SK-N-SH treated with all-trans-retinoic acid at 6 μM for 48 hours (cell line): ENCODE measurements at regions not wholly inside any gene's neighbourhood (a gene's known extent, or its start where the extent isn't known, plus 50 kb on each side); places are given as distances from the start of the nearest gene placed in this dataset.

Experiments used
- ATAC-seq: fragments of 200-7000 bp; cut with Tn5 transposase; 3 replicates; pipeline ENCODE4 v1.9.1; 2020; ENCODE audit warnings: mild to moderate bottlenecking, moderate library complexity
- BACH2 ChIP-seq: fragments of 250-450 bp; sonication (Bioruptor Pico); IDR thresholded peaks from 2 replicates; pipeline ENCODE4 v1.9.0; 2021; ENCODE audit warnings: mild to moderate bottlenecking, borderline replicate concordance
- CREB5 ChIP-seq: fragments of 250-450 bp; sonication (Bioruptor Pico); IDR thresholded peaks from 2 replicates; pipeline ENCODE4 v1.5.1; 2020; ENCODE audit warnings: low read depth, mild to moderate bottlenecking, moderate library complexity
- CSRNP3 ChIP-seq: fragments of 250-450 bp; sonication (Bioruptor Pico); IDR thresholded peaks from 2 replicates; pipeline ENCODE4 v1.5.1; 2021; ENCODE audit warnings: mild to moderate bottlenecking, moderate library complexity
- ESRRG ChIP-seq: fragments of 250-450 bp; sonication (Bioruptor Pico); IDR thresholded peaks from 2 replicates; pipeline ENCODE4 v1.6.1; 2021; ENCODE audit warnings: mild to moderate bottlenecking
- GLIS3 ChIP-seq: fragments of 250-450 bp; sonication (Bioruptor Pico); IDR thresholded peaks from 2 replicates; pipeline ENCODE4 v1.5.0; 2020; ENCODE audit warnings: mild to moderate bottlenecking, moderate library complexity
- ISL1 ChIP-seq: fragments of 250-450 bp; sonication (Bioruptor Pico); IDR thresholded peaks from 2 replicates; pipeline ENCODE4 v2.1.2; 2022; ENCODE audit warnings: mild to moderate bottlenecking, moderate library complexity
- OSR1 ChIP-seq: fragments of 250-450 bp; sonication (Bioruptor Pico); IDR thresholded peaks from 2 replicates; pipeline ENCODE4 v1.8.0; 2022; ENCODE audit warnings: moderate library complexity, mild to moderate bottlenecking, inconsistent platforms
- PATZ1 ChIP-seq: fragments of 250-450 bp; sonication (Bioruptor Pico); IDR thresholded peaks from 2 replicates; pipeline ENCODE4 v1.8.0; 2020; ENCODE audit warnings: mild to moderate bottlenecking, moderate library complexity, borderline replicate concordance
- RARB ChIP-seq: fragments of 250-450 bp; sonication (Bioruptor Pico); IDR thresholded peaks from 2 replicates; pipeline ENCODE4 v1.8.0; 2021; ENCODE audit warnings: mild to moderate bottlenecking, moderate library complexity
- SNAI2 ChIP-seq: fragments of 250-450 bp; sonication (Bioruptor Pico); IDR thresholded peaks from 2 replicates; pipeline ENCODE4 v1.5.0; 2020; ENCODE audit warnings: mild to moderate bottlenecking, moderate library complexity
- TCF4 ChIP-seq: fragments of 250-450 bp; sonication (Bioruptor Pico); IDR thresholded peaks from 2 replicates; pipeline ENCODE4 v1.8.0; 2021; ENCODE audit warnings: mild to moderate bottlenecking, moderate library complexity, borderline replicate concordance
- TOX ChIP-seq: fragments of 250-450 bp; sonication (Bioruptor Pico); IDR thresholded peaks from 2 replicates; pipeline ENCODE4 v1.8.0; 2021; ENCODE audit warnings: mild to moderate bottlenecking, moderate library complexity, borderline replicate concordance
- TSHZ2 ChIP-seq: fragments of 250-450 bp; sonication (Bioruptor Pico); IDR thresholded peaks from 2 replicates; pipeline ENCODE4 v1.5.0; 2020; ENCODE audit warnings: mild to moderate bottlenecking, moderate library complexity
- ZC3H10 ChIP-seq: fragments of 250-450 bp; sonication (Bioruptor Pico); IDR thresholded peaks from 2 replicates; pipeline ENCODE4 v1.5.1; 2021; ENCODE audit warnings: mild to moderate bottlenecking, moderate library complexity
- ZFP3 ChIP-seq: fragments of 250-450 bp; sonication (Bioruptor Pico); IDR thresholded peaks from 2 replicates; pipeline ENCODE4 v1.5.0; 2020; ENCODE audit warnings: mild to moderate bottlenecking, moderate library complexity
- ZNF565 ChIP-seq: fragments of 450-650 bp; formaldehyde crosslinking; conservative IDR thresholded peaks from 2 replicates; pipeline ENCODE4 v1.5.0; 2020; ENCODE audit warnings: low read depth, mild to moderate bottlenecking, moderate library complexity
- ZNF8 ChIP-seq: fragments of 450-650 bp; formaldehyde crosslinking; IDR thresholded peaks from 2 replicates; pipeline ENCODE4 v1.5.0; 2020; ENCODE audit warnings: mild to moderate bottlenecking, moderate library complexity

- ATAC-seq, result no peak
- TF ChIP-seq TCF4, result no peak
- no peak for TF ChIP-seq RARB (CRISPR knock-in tag)
- no peak for TF ChIP-seq ISL1
- no peak for TF ChIP-seq GLIS3
Measured at GRCh38 chr2:71974846-71975245, 172.8 kb downstream of the CYP26B1 start.

- TF ChIP-seq TSHZ2, result no peak
- ATAC-seq, result no peak
Measured at GRCh38 chr2:71971493-71971892, 176.2 kb downstream of the CYP26B1 start.

GRCh38 chr2:71965530-71965929 lies 182.1 kb downstream of the CYP26B1 start:
- no peak for ATAC-seq
- no peak for TF ChIP-seq TCF4

GRCh38 chr2:71962911-71963694 lies 184.6 kb downstream of the CYP26B1 start:
- no peak for ATAC-seq
- TF ChIP-seq OSR1 (CRISPR knock-in tag) (no peak), TSHZ2 (no peak), SNAI2 (CRISPR knock-in tag) (no peak), ZNF565 (CRISPR knock-in tag) (no peak), CREB5 (CRISPR knock-in tag) (no peak), ISL1 (no peak), TOX (CRISPR knock-in tag) (no peak), BACH2 (CRISPR knock-in tag) (no peak)
- TF ChIP-seq, all 23 proteins: peak for 0

- no peak for TF ChIP-seq TSHZ2
- TF ChIP-seq ZFP3 (CRISPR knock-in tag), result no peak
- TF ChIP-seq OSR1 (CRISPR knock-in tag), result no peak
- no peak for TF ChIP-seq BACH2 (CRISPR knock-in tag)
- no peak for TF ChIP-seq ZNF8
- no peak for TF ChIP-seq SNAI2 (CRISPR knock-in tag)
- TF ChIP-seq CSRNP3 (CRISPR knock-in tag), result no peak
- TF ChIP-seq ZNF565 (CRISPR knock-in tag), result no peak
- TF ChIP-seq CREB5 (CRISPR knock-in tag), result no peak
- TF ChIP-seq GLIS3, result no peak
- TF ChIP-seq ISL1, result no peak
- no peak for TF ChIP-seq PATZ1 (CRISPR knock-in tag)
- TF ChIP-seq ESRRG (CRISPR knock-in tag), result no peak
- no peak for TF ChIP-seq ZC3H10 (CRISPR knock-in tag)
- no peak for ATAC-seq
Measured at GRCh38 chr2:71962350-71962749, 185.3 kb downstream of the CYP26B1 start.
